Esophagus muscularis mucosa (tissue), 4 donors: ENCODE measurements at regions not wholly inside any gene's neighbourhood (a gene's known extent, or its start where the extent isn't known, plus 50 kb on each side); places are given as distances from the start of the nearest gene placed in this dataset.

ENCODE experiments used
- DNase-seq: peaks from one replicate; pipeline ENCODE4 v3.0.0-alpha.2; 2017; ENCODE audit errors: extremely low spot score
- H3K27ac ChIP-seq, 4 donors: fragments of 200-600 bp; sonication (generic); replicated peaks in 1 of 4; 1 replicate in 3 of 4; 2 replicates in 1 of 4; pipeline ENCODE4 v1.5.1; 2016 to 2019; ENCODE audit warnings: mild to moderate bottlenecking in 1 of 4
- H3K27me3 ChIP-seq, 4 donors: fragments of 200-600 bp; sonication (generic); one replicate each; pipeline versions ENCODE4 v1.5.1 to v1.6.0; 2016 to 2019
- H3K36me3 ChIP-seq, 4 donors: fragments of 200-600 bp; sonication (generic); one replicate each; pipeline ENCODE4 v1.5.1; 2016 to 2019
- H3K4me1 ChIP-seq, 4 donors: fragments of 200-600 bp; sonication (generic); one replicate each; pipeline ENCODE4 v1.5.1; 2016 to 2019
- H3K4me3 ChIP-seq, 4 donors: fragments of 200-600 bp; sonication (generic); 1 replicate in 2 of 4; 2 replicates in 2 of 4; pipeline ENCODE4 v1.5.1; 2016 to 2019; ENCODE audit warnings: mild to moderate bottlenecking in 4 of 4, moderate library complexity in 1 of 4
- H3K9me3 ChIP-seq, 4 donors: fragments of 200-600 bp; sonication (generic); 1 replicate in 3 of 4; 2 replicates in 1 of 4; pipeline ENCODE4 v1.5.1; 2016 to 2019
- CTCF ChIP-seq, 3 experiments: fragments of 200-600 bp in 2 of 3; fragments of 450-650 bp in 1 of 3; sonication (generic) in 2 of 3; IDR thresholded peaks; one replicate each; pipeline ENCODE4 v1.5.1; 2017 to 2019; ENCODE audit warnings: antibody characterized with exemption in 3 of 3, mild to moderate bottlenecking in 2 of 3, moderate library complexity in 1 of 3
- EP300 ChIP-seq: sonication (generic); formaldehyde crosslinking; IDR thresholded peaks from one replicate; pipeline ENCODE4 v1.6.1; 2017; ENCODE audit warnings: antibody characterized with exemption
- POLR2A ChIP-seq: fragments of 450-650 bp; IDR thresholded peaks from one replicate; pipeline ENCODE4 v1.6.1; 2017; ENCODE audit warnings: antibody characterized with exemption, moderate library complexity, mild to moderate bottlenecking, low read depth
- POLR2AphosphoS5 ChIP-seq, 2 donors: sonication (generic); formaldehyde crosslinking; IDR thresholded peaks; one replicate each; pipeline ENCODE4 v1.6.1; 2017; ENCODE audit warnings: antibody characterized with exemption in 2 of 2
- WGBS: methylation state at CpG from one replicate; pipeline ENCODE4 v1.1.5; 2018; 5-methylcytosine and 5-hydroxymethylcytosine counted together
- intact Hi-C: fragments of 100-400 bp; cut with DNase I; formaldehyde crosslinking; loops from one replicate; pipeline ENCODE4 v1.15.1; 2023

GRCh38 chr5:174844971-174845370 lies 120.6 kb downstream of the MSX2 start:
- H3K36me3 ChIP-seq: no peaks in the 10 kb centered on the region
- WGBS: 22% methylated on average over 3 of the region's 3 CpGs
- no peak overlapping the region for H3K4me3 ChIP-seq
- H3K4me1 ChIP-seq: peaks cover 0 to 49% (median 47%) of the 10 kb centered on the region in 4 donors
- no peak for TF ChIP-seq POLR2A
- TF ChIP-seq POLR2AphosphoS5 (IDR thresholded peaks at IDR 0.05): peak; percentile 43 to 47
- DNase-seq: no peak
- peak overlapping the region; percentile 44 to 79 (median 58) for H3K27ac ChIP-seq
- H3K9me3 ChIP-seq: no peaks in the 10 kb centered on the region
- intact Hi-C loops: no loop called here
- H3K27me3 ChIP-seq: no peaks in the 10 kb centered on the region

- H3K27me3 ChIP-seq: no peaks in the 10 kb centered on the region
- DNase-seq: no peak
- H3K27ac ChIP-seq: peak overlapping the region; percentile 42 to 79 (median 58)
- WGBS: 47% methylated on average over 9 of the region's 9 CpGs
- H3K4me1 ChIP-seq: peaks cover 0 to 59% (median 49%) of the 10 kb centered on the region in 4 donors
- H3K9me3 ChIP-seq: no peaks in the 10 kb centered on the region
- H3K36me3 ChIP-seq: no peaks in the 10 kb centered on the region
- peak in 1 of 2 donors; percentile 45 for TF ChIP-seq POLR2AphosphoS5 (IDR thresholded peaks at IDR 0.05)
- no peak for TF ChIP-seq POLR2A
- no peak overlapping the region for H3K4me3 ChIP-seq
- intact Hi-C loops: no loop called here
These were observed 119.2 kb downstream of the MSX2 start for GRCh38 chr5:174843263-174844250.

- WGBS: 58% methylated on average over 5 of the region's 5 CpGs
- H3K36me3 ChIP-seq: no peaks in the 10 kb centered on the region
- intact Hi-C loops: no loop called here
- no peak for DNase-seq
- no peaks in the 10 kb centered on the region for H3K27me3 ChIP-seq
- TF ChIP-seq POLR2A: no peak
- TF ChIP-seq POLR2AphosphoS5 (IDR thresholded peaks at IDR 0.05): no peak
- TF ChIP-seq CTCF (IDR thresholded peaks at IDR 0.05): no peak
- no peak for TF ChIP-seq EP300
- peaks cover 0 to 58% (median 46%) of the 10 kb centered on the region in 4 donors for H3K4me1 ChIP-seq
- peak overlapping the region in 3 of 4 donors; percentile 30 to 58 (median 34) for H3K27ac ChIP-seq
- no peak overlapping the region for H3K4me3 ChIP-seq
- H3K9me3 ChIP-seq: no peaks in the 10 kb centered on the region
These were observed 116.1 kb downstream of the MSX2 start for GRCh38 chr5:174840435-174840834.

- no peak overlapping the region for H3K4me3 ChIP-seq
- no peaks in the 10 kb centered on the region for H3K36me3 ChIP-seq
- no peak for DNase-seq
- intact Hi-C loops: no loop called here
- H3K9me3 ChIP-seq: no peaks in the 10 kb centered on the region
- peaks cover 0 to 45% (median 34%) of the 10 kb centered on the region in 4 donors for H3K4me1 ChIP-seq
- no peak for TF ChIP-seq POLR2A
- no peak for TF ChIP-seq POLR2AphosphoS5 (IDR thresholded peaks at IDR 0.05)
- TF ChIP-seq CTCF (IDR thresholded peaks at IDR 0.05): no peak
- no peak for TF ChIP-seq EP300
- H3K27me3 ChIP-seq: no peaks in the 10 kb centered on the region
- 100% methylated on average over 1 of the region's 1 CpG for WGBS
- no peak overlapping the region for H3K27ac ChIP-seq
These were observed 114.8 kb downstream of the MSX2 start for GRCh38 chr5:174839196-174839595.

GRCh38 chr5:174837919-174838902 lies 113.8 kb downstream of the MSX2 start:
- Histone ChIP-seq H3K27ac (no peak overlapping the region), H3K36me3 (no peaks in the 10 kb centered on the region), H3K9me3 (no peaks in the 10 kb centered on the region), H3K4me1 (peaks cover 0 to 36% (median 25%) of the 10 kb centered on the region in 4 donors), H3K27me3 (no peaks in the 10 kb centered on the region), H3K4me3 (no peak overlapping the region)
- intact Hi-C loops: no loop called here
- DNase-seq: peak; percentile 39
- WGBS: 31% methylated on average over 8 of the region's 8 CpGs
- TF ChIP-seq POLR2A (no peak), POLR2AphosphoS5 (IDR thresholded peaks at IDR 0.05) (peak in 1 of 2 donors; percentile 72), CTCF (IDR thresholded peaks at IDR 0.05) (peak in 2 of 3 experiments; percentile 26 to 40)
